GM12878 (cell line): ENCODE measurements at regions not wholly inside any gene's neighbourhood (a gene's known extent, or its start where the extent isn't known, plus 50 kb on each side); places are given as distances from the start of the nearest gene placed in this dataset.

ENCODE experiments used
- ATAC-seq: fragments of 200-7000 bp; cut with Tn5 transposase; 3 replicates; pipeline ENCODE4 v1.9.1; 2020; ENCODE audit warnings: mild to moderate bottlenecking, moderate library complexity
- BruUV-seq: library from RNA; stranded (reverse); fragments of 400-500 nt; replicated peaks from 2 replicates; lab custom pipeline; 2021; lab: Mats Ljungman, UMichigan
- CTCF ChIA-PET: fragments of 300-600 bp; sonication (Branson Sonifier 250); formaldehyde crosslinking; extraction: SDS; loops from one replicate; lab custom pipeline; 2021; ENCODE audit warnings: inconsistent platforms; lab: Yijun Ruan, JAX
- POLR2A ChIA-PET: fragments of 350-600 bp; formaldehyde crosslinking; extraction: SDS; loops from one replicate; lab custom pipeline; 2021; ENCODE audit warnings: inconsistent platforms; lab: Charles Lee
- RAD21 ChIA-PET: fragments of 300-600 bp; sonication (Branson Sonifier 250); formaldehyde crosslinking; loops from one replicate; lab custom pipeline; 2023; ENCODE audit warnings: antibody characterized with exemption; ENCODE audit not compliant: unreplicated experiment; lab: Charles Lee
- SMC1A ChIA-PET: fragments of 300-600 bp; sonication (Branson Sonifier 250); formaldehyde crosslinking; loops from one replicate; lab custom pipeline; 2023; ENCODE audit not compliant: unreplicated experiment, uncharacterized antibody; lab: Charles Lee
- DNase-seq: peaks from one replicate; pipeline ENCODE4 v3.0.0-alpha.2; 2011; ENCODE audit warnings: low read depth, low spot score
- FAIRE-seq: peaks from 3 replicates; lab custom pipeline; 2011; peaks lifted over from hg19 to GRCh38; lab: Jason Lieb, UNC
- H2AFZ ChIP-seq: 2 replicates; pipeline ENCODE4 v1.6.0; 2011; ENCODE audit warnings: low read depth, low read length, control low read depth; ENCODE audit not compliant: control insufficient read depth
- H3K27ac ChIP-seq: 2 replicates; pipeline ENCODE4 v1.5.1; 2011; ENCODE audit warnings: control low read depth; ENCODE audit not compliant: control insufficient read depth, insufficient read depth
- H3K27me3 ChIP-seq, 2 experiments: replicated peaks in 1 of 2; 2 replicates each; pipeline versions ENCODE4 v1.6.0 to v1.6.1; 2011; ENCODE audit warnings: low read length in 1 of 2; ENCODE audit not compliant: control insufficient read depth in 2 of 2, insufficient read depth in 2 of 2
- H3K36me3 ChIP-seq, 2 experiments: 2 replicates each; pipeline ENCODE4 v1.5.1; 2011; ENCODE audit warnings: low read length in 1 of 2; ENCODE audit not compliant: control insufficient read depth in 2 of 2, insufficient read depth in 2 of 2
- H3K4me1 ChIP-seq: 2 replicates; pipeline ENCODE4 v1.6.1; 2011; ENCODE audit warnings: mild to moderate bottlenecking, low read length, moderate library complexity, mixed read lengths; ENCODE audit not compliant: control insufficient read depth, insufficient read depth
- H3K4me2 ChIP-seq: 2 replicates; pipeline ENCODE4 v1.6.0; 2011; ENCODE audit warnings: control low read depth; ENCODE audit not compliant: control insufficient read depth, insufficient read depth
- H3K4me3 ChIP-seq: fragments of 200-600 bp; sonication (generic); 2 replicates; pipeline ENCODE4 v1.5.1; 2016
- H3K79me2 ChIP-seq: 2 replicates; pipeline ENCODE4 v1.6.0; 2011; ENCODE audit warnings: low read length; ENCODE audit not compliant: control insufficient read depth, insufficient read depth
- H3K9ac ChIP-seq: 2 replicates; pipeline ENCODE4 v1.8.0; 2011; ENCODE audit warnings: low read length, control low read depth, mixed read lengths; ENCODE audit not compliant: control insufficient read depth, insufficient read depth
- H3K9me3 ChIP-seq: replicated peaks from 3 replicates; pipeline ENCODE4 v1.5.1; 2011; ENCODE audit warnings: mild to moderate bottlenecking, low read length; ENCODE audit not compliant: control insufficient read depth, insufficient read depth
- H4K20me1 ChIP-seq: 2 replicates; pipeline ENCODE4 v1.6.0; 2011; ENCODE audit not compliant: control insufficient read depth, insufficient read depth
- ETV6 ChIP-seq, 2 experiments: fragments of 450-650 bp in 1 of 2; IDR thresholded peaks in 1 of 2; conservative IDR thresholded peaks in 1 of 2; 2 replicates each; pipeline ENCODE4 v1.6.1; 2014; ENCODE audit warnings: antibody characterized with exemption in 1 of 2, borderline replicate concordance in 1 of 2, low read depth in 1 of 2, mild to moderate bottlenecking in 1 of 2, moderate library complexity in 1 of 2
- EZH2 ChIP-seq: IDR thresholded peaks from 2 replicates; pipeline ENCODE4 v1.6.1; 2012; ENCODE audit warnings: low read depth, mild to moderate bottlenecking, control low read depth, inconsistent platforms, low read length, borderline replicate concordance; ENCODE audit not compliant: control insufficient read depth
- GABPA ChIP-seq: IDR thresholded peaks from 2 replicates; pipeline ENCODE4 v1.6.1; 2014; ENCODE audit warnings: antibody characterized with exemption, low read depth, mild to moderate bottlenecking, inconsistent platforms
- HCFC1 ChIP-seq: fragments of 150-350 bp; IDR thresholded peaks from 2 replicates; pipeline ENCODE4 v1.6.1; 2014; ENCODE audit warnings: low read length
- IKZF1 ChIP-seq: fragments of 450-650 bp; conservative IDR thresholded peaks from 2 replicates; pipeline ENCODE4 v1.6.1; 2017; ENCODE audit warnings: antibody characterized with exemption, mild to moderate bottlenecking
- MLLT1 ChIP-seq: fragments of 450-650 bp; IDR thresholded peaks from 2 replicates; pipeline ENCODE4 v1.6.1; 2016; ENCODE audit warnings: mild to moderate bottlenecking
- NBN ChIP-seq: fragments of 450-650 bp; IDR thresholded peaks from 2 replicates; pipeline ENCODE4 v1.6.1; 2016
- NR2C1 ChIP-seq: fragments of 450-650 bp; IDR thresholded peaks from 2 replicates; pipeline ENCODE4 v1.6.1; 2017; ENCODE audit warnings: antibody characterized with exemption, mild to moderate bottlenecking, moderate library complexity
- NR2C2 ChIP-seq: IDR thresholded peaks from 2 replicates; pipeline ENCODE4 v1.6.1; 2011; ENCODE audit warnings: borderline replicate concordance, low read depth; ENCODE audit not compliant: control insufficient read depth, insufficient read length
- PAX5 ChIP-seq: IDR thresholded peaks from 2 replicates; pipeline ENCODE4 v1.6.1; 2011; ENCODE audit warnings: low read depth, low read length, borderline replicate concordance
- RBBP5 ChIP-seq: fragments of 200-600 bp; sonication (generic); conservative IDR thresholded peaks from 2 replicates; pipeline ENCODE4 v1.6.1; 2016
- SIN3A ChIP-seq: IDR thresholded peaks from 2 replicates; pipeline ENCODE4 v1.6.1; 2012; ENCODE audit warnings: low read depth, low read length, improper control_type of control experiment
- SMARCA5 ChIP-seq: fragments of 450-650 bp; IDR thresholded peaks from 2 replicates; pipeline ENCODE4 v1.6.1; 2017; ENCODE audit warnings: mild to moderate bottlenecking
- SP1 ChIP-seq: IDR thresholded peaks from one replicate; pipeline ENCODE4 v1.6.1; 2011; ENCODE audit warnings: low read depth, low read length
- SUZ12 ChIP-seq: fragments of 200-600 bp; sonication (generic); IDR thresholded peaks from one replicate; pipeline ENCODE4 v1.6.1; 2018; ENCODE audit warnings: antibody characterized with exemption, mild to moderate bottlenecking; ENCODE audit not compliant: unreplicated experiment
- USF1 ChIP-seq: IDR thresholded peaks from 2 replicates; pipeline ENCODE4 v1.6.1; 2011; ENCODE audit warnings: borderline replicate concordance, low read depth, mild to moderate bottlenecking, moderate library complexity, mixed read lengths, low read length; ENCODE audit not compliant: insufficient read depth; ENCODE audit errors: extremely low read length
- ZBED1 ChIP-seq: IDR thresholded peaks from 2 replicates; pipeline ENCODE4 v1.6.1; 2016; ENCODE audit warnings: borderline replicate concordance
- ZNF207 ChIP-seq: fragments of 450-650 bp; IDR thresholded peaks from 2 replicates; pipeline ENCODE4 v1.6.1; 2014; ENCODE audit warnings: antibody characterized with exemption, mild to moderate bottlenecking, borderline replicate concordance
- WGBS: methylation state at CpG from one replicate; pipeline ENCODE4 v1.1.6; 2016; ENCODE audit warnings: low lambda C conversion rate; ENCODE audit not compliant: insufficient replicate concordance, insufficient coverage; ENCODE audit errors: missing lambda C conversion rate; 5-methylcytosine and 5-hydroxymethylcytosine counted together
- in situ Hi-C: fragments of 300-500 bp; cut with MboI; formaldehyde crosslinking; loops from 9 replicates; pipeline ENCODE4 v1.14.3; 2018; ENCODE audit warnings: mixed read lengths
- intact Hi-C: fragments of 100-400 bp; cut with micrococcal nuclease; formaldehyde crosslinking; loops from one replicate; pipeline ENCODE4 v1.14.2; 2022; ENCODE audit not compliant: unreplicated experiment

DNA sequence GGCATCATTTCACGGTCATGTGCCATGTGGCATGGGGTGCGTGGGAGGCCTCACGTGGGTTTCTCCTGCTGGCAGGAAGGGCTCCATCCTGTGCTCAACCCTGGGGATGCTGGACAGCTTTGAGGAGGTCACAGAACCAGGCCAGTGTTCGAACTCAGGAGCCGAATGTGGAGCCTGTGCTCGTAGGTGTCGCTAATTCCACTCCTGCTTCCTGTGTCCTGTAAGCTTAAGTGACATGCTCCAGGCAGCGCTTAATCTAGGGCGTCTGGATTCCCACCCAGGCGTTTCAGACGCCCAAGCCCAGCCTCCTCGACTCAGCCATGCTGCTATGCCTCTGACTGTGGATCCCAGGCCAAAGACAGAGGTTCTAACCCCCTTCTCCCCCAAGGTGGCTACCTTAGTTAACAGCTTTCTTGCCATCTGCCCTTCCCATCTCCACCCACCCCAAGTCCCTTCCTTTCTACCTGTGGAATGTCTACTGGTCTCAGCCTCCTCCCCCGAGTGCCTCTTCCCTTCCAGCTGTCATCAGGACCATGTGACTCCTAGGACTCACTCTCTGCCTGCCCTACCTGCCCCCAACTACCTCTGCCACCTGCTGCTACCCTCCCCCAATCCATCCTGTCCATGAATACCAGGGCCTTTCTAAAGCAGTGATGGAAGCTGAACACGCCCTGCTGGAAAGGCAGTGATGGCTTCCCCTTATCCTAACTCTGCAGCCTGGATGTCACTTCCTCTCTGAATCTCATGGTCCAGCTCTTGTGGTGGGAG lies 255.1 kb downstream of the CDH26 start (continued):
- TF ChIP-seq USF1, result no peak
- no peak for TF ChIP-seq EZH2
- no peak for TF ChIP-seq SIN3A
- TF ChIP-seq GABPA, result no peak
- no peak for TF ChIP-seq SMARCA5
- no peak for TF ChIP-seq IKZF1
- TF ChIP-seq PAX5, result no peak

DNA sequence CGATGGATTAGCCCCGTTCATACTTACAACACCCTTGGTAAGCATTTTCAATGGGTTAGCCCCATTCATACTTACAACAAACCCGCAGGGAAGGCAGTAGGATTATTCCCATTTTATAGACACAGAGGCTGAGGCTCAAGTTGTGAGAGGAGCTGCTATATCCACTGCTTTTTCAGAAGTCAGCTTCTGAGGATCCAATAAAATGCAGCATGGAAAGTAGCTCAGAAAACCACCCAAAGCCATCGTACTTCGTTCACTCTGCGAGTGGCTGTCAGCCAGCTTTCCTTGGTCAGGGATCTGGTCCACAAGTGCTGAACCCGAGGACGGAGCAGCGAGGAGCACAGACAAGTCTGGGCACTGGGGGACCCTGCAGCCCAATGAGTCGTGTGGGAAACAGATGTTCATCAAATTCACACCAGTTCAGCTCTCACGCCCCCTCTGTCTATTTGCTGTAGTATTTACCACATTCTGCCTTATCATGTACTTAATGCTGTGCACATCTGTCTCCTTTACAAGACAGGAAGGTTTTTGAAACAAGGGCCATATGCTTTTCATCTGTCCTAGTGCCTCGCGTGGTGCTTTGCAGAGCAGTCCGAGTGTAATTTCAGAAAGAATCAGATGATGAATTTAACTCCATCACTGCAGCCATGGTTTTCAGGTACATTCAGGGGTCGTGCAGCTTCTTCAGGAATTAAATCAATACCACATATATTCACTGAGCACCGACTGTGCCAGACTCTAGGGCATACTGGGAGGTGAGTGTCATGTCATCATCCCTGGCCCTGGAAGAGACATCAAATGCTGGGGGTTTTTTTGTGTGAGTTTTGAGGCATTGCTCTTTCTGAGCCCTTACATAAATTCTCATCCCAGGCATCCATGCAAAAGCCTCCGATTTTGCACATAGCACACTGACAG lies 256.9 kb downstream of the CDH26 start:
- no peak overlapping the region for H3K9ac ChIP-seq
- H3K79me2 ChIP-seq, result no peaks in the 10 kb centered on the region
- no peak overlapping the region for H2AFZ ChIP-seq
- no peaks in the 10 kb centered on the region for H3K27me3 ChIP-seq
- no peak for FAIRE-seq
- 8% methylated on average over 17 of the region's 17 CpGs for WGBS
- H3K36me3 ChIP-seq, result no peaks in the 10 kb centered on the region
- H3K4me2 ChIP-seq, result no peak overlapping the region
- intact Hi-C loops, result loop anchor here (5.0 kb wide), 1 partner anchor 1677 kb away; no protein-coding TSS in a partner anchor
- no peaks in the 10 kb centered on the region for H4K20me1 ChIP-seq
- no peaks in the 10 kb centered on the region for H3K4me1 ChIP-seq
- SMC1A ChIA-PET, result interaction anchor here (1.3 to 1.5 kb wide), 2 partner anchors 8 to 13 kb away, joined by 3 to 4 read pairs; no protein-coding TSS in a partner anchor
- POLR2A ChIA-PET, result no interaction called here
- no peak for TF ChIP-seq MLLT1
- no peak for TF ChIP-seq SUZ12
- TF ChIP-seq SP1, result no peak
- TF ChIP-seq ETV6 (conservative IDR thresholded peaks at IDR 0.05 in 1 of 2, IDR thresholded peaks at IDR 0.05 in 1 of 2; ENCODE audit: borderline replicate concordance in 1 of 2, low read depth in 1 of 2), result no peak
- TF ChIP-seq ZBED1, result no peak
- TF ChIP-seq ZNF207, result no peak
- TF ChIP-seq NBN, result no peak
- TF ChIP-seq NR2C2, result no peak
- TF ChIP-seq HCFC1, result no peak
- TF ChIP-seq RBBP5, result no peak
- no peak for TF ChIP-seq NR2C1
- TF ChIP-seq, all 136 proteins: peak for 0
- in situ Hi-C loops, result no loop called here
- ATAC-seq (no peak), DNase-seq (no peak)
- H3K4me3 ChIP-seq, result no peak overlapping the region
- no peak overlapping the region for H3K27ac ChIP-seq
- no peaks in the 10 kb centered on the region for H3K9me3 ChIP-seq
- ChIA-PET RAD21 (no interaction called here), CTCF (interaction anchor here (1.2 to 6.5 kb wide), 2 partner anchors 49 to 158 kb away, joined by 3 to 55 read pairs; no protein-coding TSS in a partner anchor)
- BruUV-seq, result no TSS peak
